RWPE2 (cell line): ENCODE measurements at regions not wholly inside any gene's neighbourhood (a gene's known extent, or its start where the extent isn't known, plus 50 kb on each side); places are given as distances from the start of the nearest gene placed in this dataset.

Experiments
- ATAC-seq: fragments of 200-7000 bp; cut with Tn5 transposase; 3 replicates; pipeline ENCODE4 v1.9.1; 2021; ENCODE audit warnings: low read depth
- DNase-seq: peaks from one replicate; pipeline ENCODE4 v3.0.0-alpha.2; 2020; ENCODE audit warnings: low spot score
- H3K27ac ChIP-seq: fragments of 450-650 bp; 2 replicates; pipeline ENCODE4 v1.5.1; 2017; ENCODE audit warnings: mild to moderate bottlenecking; ENCODE audit not compliant: poor library complexity, severe bottlenecking
- H3K27me3 ChIP-seq: fragments of 250-450 bp; sonication (Bioruptor Pico); 2 replicates; pipeline ENCODE4 v1.5.1; 2021; ENCODE audit warnings: mild to moderate bottlenecking, moderate library complexity; ENCODE audit not compliant: insufficient read depth, poor library complexity, severe bottlenecking
- H3K36me3 ChIP-seq: fragments of 250-450 bp; sonication (Bioruptor Pico); 2 replicates; pipeline ENCODE4 v1.5.1; 2020; ENCODE audit warnings: low read depth, mild to moderate bottlenecking, moderate library complexity
- H3K4me1 ChIP-seq: fragments of 250-450 bp; sonication (Bioruptor Pico); 2 replicates; pipeline ENCODE4 v1.5.1; 2021; ENCODE audit warnings: mild to moderate bottlenecking, moderate library complexity; ENCODE audit not compliant: insufficient read depth, poor library complexity, severe bottlenecking
- H3K4me3 ChIP-seq: fragments of 250-450 bp; sonication (Bioruptor Pico); 2 replicates; pipeline ENCODE4 v1.5.1; 2021; ENCODE audit warnings: mild to moderate bottlenecking, moderate library complexity; ENCODE audit not compliant: severe bottlenecking
- H3K9me3 ChIP-seq: fragments of 250-450 bp; sonication (Bioruptor Pico); 2 replicates; pipeline ENCODE4 v1.5.1; 2021; ENCODE audit warnings: mild to moderate bottlenecking, moderate library complexity; ENCODE audit not compliant: severe bottlenecking
- CTCF ChIP-seq: fragments of 450-650 bp; IDR thresholded peaks from one replicate; pipeline ENCODE4 v1.5.1; 2017; ENCODE audit warnings: mild to moderate bottlenecking, moderate library complexity; ENCODE audit not compliant: poor library complexity, severe bottlenecking

- ATAC-seq (no peak), DNase-seq (no peak)
- no peaks in the 10 kb centered on the region for H3K4me1 ChIP-seq
- TF ChIP-seq CTCF = no peak
- H3K9me3 ChIP-seq = no peaks in the 10 kb centered on the region
- no peak overlapping the region for H3K27ac ChIP-seq
- no peaks in the 10 kb centered on the region for H3K36me3 ChIP-seq
- no peak overlapping the region for H3K4me3 ChIP-seq
- H3K27me3 ChIP-seq = no peaks in the 10 kb centered on the region
These were observed 709.2 kb downstream of the TYW1 start for GRCh38 chr7:67705850-67706249.

- no peaks in the 10 kb centered on the region for H3K36me3 ChIP-seq
- ATAC-seq (no peak), DNase-seq (no peak)
- TF ChIP-seq CTCF = no peak
- H3K4me3 ChIP-seq = no peak overlapping the region
- no peak overlapping the region for H3K27ac ChIP-seq
- H3K27me3 ChIP-seq = no peaks in the 10 kb centered on the region
- H3K9me3 ChIP-seq = no peaks in the 10 kb centered on the region
- H3K4me1 ChIP-seq = no peaks in the 10 kb centered on the region
These were observed 715.1 kb downstream of the TYW1 start for GRCh38 chr7:67711706-67712105.

GRCh38 chr7:67713451-67714056, 716.9 kb downstream of the TYW1 start:
- ATAC-seq (no peak), DNase-seq (no peak)
- Histone ChIP-seq H3K4me1 (no peaks in the 10 kb centered on the region), H3K27ac (no peak overlapping the region), H3K27me3 (no peaks in the 10 kb centered on the region), H3K9me3 (no peaks in the 10 kb centered on the region), H3K4me3 (no peak overlapping the region), H3K36me3 (no peaks in the 10 kb centered on the region)
- TF ChIP-seq CTCF = no peak

- Histone ChIP-seq H3K9me3 (no peaks in the 10 kb centered on the region), H3K36me3 (no peaks in the 10 kb centered on the region), H3K27ac (no peak overlapping the region), H3K4me3 (no peak overlapping the region), H3K4me1 (no peaks in the 10 kb centered on the region), H3K27me3 (no peaks in the 10 kb centered on the region)
- ATAC-seq = no peak
- no peak for DNase-seq
- no peak for TF ChIP-seq CTCF
These were observed 720.1 kb downstream of the TYW1 start for GRCh38 chr7:67716729-67717128.

- Histone ChIP-seq H3K36me3 (no peaks in the 10 kb centered on the region), H3K4me3 (no peak overlapping the region), H3K9me3 (no peaks in the 10 kb centered on the region), H3K27me3 (no peaks in the 10 kb centered on the region), H3K4me1 (no peaks in the 10 kb centered on the region), H3K27ac (no peak overlapping the region)
- no peak for ATAC-seq
- TF ChIP-seq CTCF = no peak
- DNase-seq = no peak
These were observed 727.0 kb downstream of the TYW1 start for GRCh38 chr7:67723591-67723990.
